GM21423 (cell line): ENCODE measurements at regions not wholly inside any gene's neighbourhood (a gene's known extent, or its start where the extent isn't known, plus 50 kb on each side); places are given as distances from the start of the nearest gene placed in this dataset.
"Not testable (repeated sequence)": the region's sequence is repeated elsewhere in the genome, so short reads cannot be mapped to it uniquely, and the experiment has no call there.

ENCODE experiments used
- ATAC-seq: cut with Tn5 transposase; IDR thresholded peaks from one replicate; pipeline ENCODE4 v1.9.1; 2021; ENCODE audit warnings: mild to moderate bottlenecking, moderate library complexity; ENCODE audit not compliant: unreplicated experiment

DNA sequence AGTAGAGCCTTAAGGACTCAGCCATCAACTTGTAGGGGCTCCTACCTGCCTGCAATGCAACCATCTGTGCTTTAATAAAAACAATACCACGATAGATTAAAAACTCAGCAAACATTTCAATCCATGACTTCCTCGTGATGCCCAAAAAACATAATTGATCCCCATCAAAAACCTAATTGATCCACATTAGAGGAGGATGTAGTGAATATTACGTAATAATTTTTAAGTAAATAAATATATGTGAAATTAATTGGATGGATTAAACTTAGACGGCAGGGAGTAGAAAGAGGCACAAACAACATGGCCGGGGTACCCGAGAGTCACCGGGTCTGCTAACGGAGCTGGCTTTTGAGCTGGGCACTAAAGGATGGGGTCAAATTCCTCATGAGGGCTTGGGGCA is 87.3 kb downstream of the ARL4C start:
- ATAC-seq, result no peak

DNA sequence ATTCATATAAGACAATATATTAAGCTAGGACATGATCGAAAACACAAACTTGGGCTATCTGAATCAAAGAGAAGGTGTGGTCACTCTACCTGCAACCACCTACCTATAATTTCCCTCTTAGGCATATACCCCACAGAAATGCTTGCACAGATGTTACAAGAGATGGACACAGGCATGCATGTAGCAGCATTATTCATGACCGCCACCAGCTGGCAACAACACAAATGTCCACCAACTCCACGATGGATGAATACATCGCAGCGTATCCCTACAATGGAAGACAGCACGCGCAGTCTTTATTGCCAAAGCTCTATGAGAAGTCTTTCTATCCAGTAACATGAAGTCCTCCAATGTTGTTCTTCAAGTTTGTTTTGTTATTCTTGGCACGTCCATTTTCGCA is 90.8 kb downstream of the ARL4C start:
- no peak for ATAC-seq

DNA sequence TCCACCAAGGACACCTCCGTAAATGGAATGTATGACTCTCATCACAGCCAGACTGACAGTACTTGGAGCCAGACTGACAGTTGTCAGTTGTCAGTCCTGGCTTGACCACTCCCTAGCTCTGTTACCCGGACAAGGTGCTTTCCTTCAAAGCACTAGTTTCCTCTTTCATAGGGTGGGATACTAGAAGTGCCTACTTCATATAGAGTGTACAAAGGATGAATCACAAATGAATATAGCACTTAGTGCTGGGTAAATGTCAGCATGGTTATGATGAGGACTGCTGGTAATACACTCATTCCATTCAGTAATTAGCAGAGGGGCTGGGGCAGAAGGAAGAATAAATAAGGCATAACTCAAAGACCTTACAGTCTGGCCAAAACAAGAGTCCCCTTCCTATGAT is 91.4 kb downstream of the ARL4C start:
- ATAC-seq, result no peak

DNA sequence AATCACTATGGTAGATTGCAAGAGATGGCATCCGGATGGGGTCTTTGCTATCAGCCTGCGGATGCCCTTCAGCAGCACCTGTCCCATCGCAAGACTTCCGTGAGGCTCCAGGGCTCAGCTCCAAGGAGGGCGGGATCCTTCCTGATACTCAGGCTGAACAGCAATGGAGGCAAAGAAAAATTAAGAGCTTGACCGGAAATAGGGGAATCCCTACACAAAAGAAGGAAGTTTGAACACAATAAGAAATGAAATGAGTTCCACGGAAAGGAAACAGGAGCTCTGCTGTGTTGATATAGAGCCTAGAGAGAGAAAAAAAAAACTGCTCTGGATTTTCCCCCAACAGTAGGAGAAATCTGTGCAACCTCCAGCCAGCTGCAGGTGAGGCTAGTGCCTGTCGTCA is 91.9 kb downstream of the ARL4C start:
- no peak for ATAC-seq

DNA sequence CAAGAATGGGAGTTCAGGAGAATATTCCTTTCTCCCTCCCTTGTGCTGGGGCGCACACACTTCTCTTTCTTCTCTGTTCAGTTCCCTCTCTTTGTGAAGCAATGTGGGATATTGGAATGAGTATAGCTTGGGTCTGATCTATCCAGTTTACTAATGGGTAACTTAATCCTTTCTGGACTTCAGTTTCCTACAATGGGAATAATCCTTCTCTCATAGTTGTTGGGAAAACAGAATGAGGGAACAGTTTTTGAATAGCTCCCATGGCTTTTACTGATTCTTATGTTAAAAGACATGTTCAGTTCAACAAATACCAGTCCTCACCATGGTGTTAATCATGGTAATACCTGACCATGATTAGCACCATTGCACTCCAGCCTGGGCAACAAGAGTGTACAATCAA is 93.1 kb downstream of the ARL4C start:
- ATAC-seq, result no peak

DNA sequence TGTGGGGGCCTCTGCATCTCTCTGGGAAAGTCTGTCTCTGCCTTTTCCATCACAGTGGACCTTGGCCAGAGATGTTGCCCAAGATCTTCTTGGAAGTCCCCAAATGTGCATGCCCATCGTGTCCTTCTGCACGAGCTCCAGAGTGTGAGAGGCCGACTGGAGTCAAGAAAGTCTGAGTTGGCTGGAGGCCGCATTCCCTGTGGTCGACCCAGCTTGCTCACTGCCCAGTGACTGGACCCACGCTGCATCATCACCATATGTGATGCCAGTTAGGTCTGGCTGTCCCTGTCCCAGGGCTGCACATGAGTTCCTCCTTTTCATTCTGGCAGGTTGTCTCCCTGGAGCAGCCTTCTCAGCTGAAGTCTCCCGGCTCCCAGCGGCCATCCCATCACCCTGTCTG is 93.8 kb downstream of the ARL4C start:
- ATAC-seq, result no peak

- ATAC-seq, result no peak
Measured at GRCh38 chr2:234401426-234401825, 95.5 kb downstream of the ARL4C start.

DNA sequence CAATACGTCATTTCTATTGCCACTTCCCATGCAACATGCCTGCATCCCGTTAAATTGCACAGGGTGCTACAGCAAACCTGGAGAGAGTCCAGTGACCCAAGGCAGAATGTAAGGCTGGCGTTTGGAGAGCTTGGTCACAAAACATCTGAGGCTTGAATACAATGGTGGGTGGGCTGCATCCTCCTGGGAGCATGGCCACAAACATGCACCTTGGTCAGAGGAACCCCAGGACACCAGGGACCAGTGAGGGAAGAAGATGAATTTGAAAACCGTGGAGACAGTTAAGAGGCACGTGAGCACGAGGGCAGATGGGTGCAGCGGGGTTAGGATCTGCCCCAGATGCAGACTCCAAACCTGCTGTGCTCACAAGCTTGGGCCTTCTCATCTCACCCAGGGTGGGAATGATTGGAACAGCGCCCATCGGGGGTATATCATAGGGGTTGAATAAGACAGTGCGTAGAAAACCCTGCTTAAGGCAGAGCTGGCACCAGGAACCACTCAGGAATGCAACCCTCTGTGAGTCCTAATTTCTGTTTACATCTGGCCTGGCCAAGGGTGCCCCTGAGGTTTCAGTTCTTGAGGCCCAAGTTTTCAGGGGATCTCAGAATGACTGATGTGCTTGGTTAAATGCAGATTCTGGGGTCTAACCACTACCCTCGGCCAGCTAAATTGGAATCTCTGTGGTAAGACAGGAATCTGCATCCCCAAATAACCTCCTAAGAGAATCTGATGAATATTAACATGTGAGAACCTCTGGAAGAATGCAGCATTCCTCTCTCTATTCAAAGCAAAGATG is 97.2 kb downstream of the ARL4C start:
- ATAC-seq, result no peak

- no peak for ATAC-seq
Measured at GRCh38 chr2:234398531-234398930, 98.3 kb downstream of the ARL4C start.

GRCh38 chr2:234395891-234396420 is 100.9 kb downstream of the ARL4C start:
- no peak for ATAC-seq

DNA sequence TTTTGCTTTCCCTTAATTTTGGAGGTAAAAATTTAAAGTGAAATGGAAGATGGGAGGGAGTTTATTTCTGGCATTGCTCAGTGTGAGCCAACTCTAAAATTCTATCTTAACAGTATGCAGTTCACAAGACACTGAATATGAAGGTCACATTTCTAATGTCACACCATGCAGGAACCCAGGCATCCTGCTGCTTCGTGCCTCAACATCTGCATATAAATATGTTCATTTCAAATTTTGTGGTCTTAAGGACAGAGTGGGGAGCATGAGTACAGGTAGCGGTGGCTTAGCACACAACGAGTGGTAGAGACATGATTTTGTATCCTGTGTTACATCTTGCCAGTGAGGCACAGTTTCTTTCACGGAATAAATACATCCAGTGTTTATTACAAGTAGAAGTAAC is 102.4 kb downstream of the ARL4C start:
- no peak for ATAC-seq

- no peak for ATAC-seq
Measured at GRCh38 chr2:234393354-234393753, 103.5 kb downstream of the ARL4C start.

DNA sequence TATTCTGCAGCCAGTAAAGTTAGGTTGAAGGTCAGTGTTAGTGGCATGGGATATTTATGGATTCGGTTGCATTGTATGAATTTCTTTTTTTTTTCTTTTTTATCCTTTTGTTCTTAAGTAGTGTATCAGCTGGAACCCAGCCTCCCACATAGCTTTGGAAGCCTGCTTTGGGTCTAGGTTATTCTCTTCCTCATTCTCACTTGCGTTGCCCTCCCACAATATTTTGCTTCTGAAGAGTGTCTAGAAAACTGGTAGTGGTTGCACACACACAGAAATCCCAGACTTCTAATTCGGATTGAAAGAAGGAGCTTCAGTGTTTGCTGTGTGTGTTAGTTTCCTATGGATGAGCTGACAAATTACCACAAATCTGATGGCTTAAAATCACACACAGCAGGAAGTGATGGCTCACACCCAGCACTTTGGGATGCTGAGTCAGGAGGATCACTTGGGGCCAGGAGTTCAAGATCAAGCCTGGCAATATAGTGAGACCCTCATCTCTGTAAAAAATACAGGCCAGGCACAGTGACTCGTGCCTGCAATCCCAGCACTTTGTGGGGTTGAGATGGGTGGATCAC is 104.8 kb downstream of the ARL4C start:
- ATAC-seq, result no peak

DNA sequence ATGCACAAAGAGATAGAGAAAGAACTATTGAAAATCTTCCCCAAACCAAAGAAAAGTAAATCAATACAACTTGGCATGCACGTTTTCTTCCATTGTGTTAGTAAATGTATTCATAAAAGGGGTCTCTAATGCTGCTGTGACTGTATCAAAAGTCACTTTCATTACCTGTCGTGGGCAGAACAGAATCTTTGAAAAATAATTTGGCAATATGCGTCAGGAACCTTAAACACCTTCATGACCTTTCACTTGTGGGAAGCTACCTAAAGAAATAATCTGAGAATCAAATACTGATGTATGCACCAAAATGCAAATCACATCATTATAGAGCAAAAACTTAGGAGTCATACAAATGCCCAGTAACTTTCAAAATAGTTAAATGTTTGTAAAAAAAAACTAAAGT is 105.3 kb downstream of the ARL4C start:
- ATAC-seq, result no peak

GRCh38 chr2:234389661-234390060 is 107.2 kb downstream of the ARL4C start:
- ATAC-seq, result not testable (repeated sequence)

GRCh38 chr2:234388591-234388990 is 108.3 kb downstream of the ARL4C start:
- ATAC-seq, result no peak

DNA sequence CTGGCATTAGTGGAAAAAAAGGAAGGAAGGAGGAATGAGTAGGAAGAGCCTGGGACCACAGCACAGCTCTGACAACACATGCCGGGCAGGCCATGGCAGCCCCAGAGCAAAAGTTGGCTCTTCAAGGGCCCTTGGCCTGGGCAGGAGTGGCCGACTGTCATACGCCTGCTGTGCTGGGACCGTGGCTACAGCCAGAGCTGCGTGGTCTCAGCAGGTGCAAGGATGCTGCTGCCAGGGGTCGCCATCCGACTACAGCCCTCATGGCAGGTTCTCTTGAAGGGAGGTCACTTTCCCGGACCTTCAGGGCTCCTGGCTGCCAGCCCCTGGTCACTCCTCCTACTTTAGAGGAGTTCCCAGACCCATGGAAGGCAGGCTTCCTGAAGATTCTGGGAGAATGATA is 109.9 kb downstream of the ARL4C start:
- no peak for ATAC-seq

GRCh38 chr2:234382131-234382530 is 114.8 kb downstream of the ARL4C start:
- no peak for ATAC-seq

DNA sequence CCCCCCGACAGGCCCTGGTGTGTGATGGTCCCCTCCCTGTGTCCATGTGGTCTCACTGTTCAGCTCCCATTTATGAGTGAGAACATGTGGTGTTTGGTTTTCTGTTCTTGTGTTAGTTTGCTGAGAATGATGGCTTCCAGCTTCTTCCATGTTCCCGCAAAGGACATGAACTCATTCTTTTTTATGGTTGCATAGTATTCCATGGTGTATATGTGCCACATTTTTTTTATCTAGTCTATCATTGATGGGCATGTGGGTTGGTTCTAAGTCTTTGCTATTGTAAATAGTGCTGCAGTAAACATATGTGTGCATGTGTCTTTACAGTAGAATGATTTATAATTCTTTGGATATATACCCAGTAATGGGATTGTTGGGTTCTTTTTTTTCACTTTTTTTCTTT is 117.9 kb downstream of the ARL4C start:
- ATAC-seq, result not testable (repeated sequence)

- no peak for ATAC-seq
Measured at GRCh38 chr2:234378440-234378839, 118.4 kb downstream of the ARL4C start.

- ATAC-seq, result no peak
Measured at GRCh38 chr2:234377761-234378391, 119.0 kb downstream of the ARL4C start.

- no peak for ATAC-seq
Measured at GRCh38 chr2:234376229-234376628, 120.7 kb downstream of the ARL4C start.
